ENCODE measurements at regions not wholly inside any gene's neighbourhood (a gene's known extent, or its start where the extent isn't known, plus 50 kb on each side); places are given as distances from the start of the nearest gene placed in this dataset.

DNA sequence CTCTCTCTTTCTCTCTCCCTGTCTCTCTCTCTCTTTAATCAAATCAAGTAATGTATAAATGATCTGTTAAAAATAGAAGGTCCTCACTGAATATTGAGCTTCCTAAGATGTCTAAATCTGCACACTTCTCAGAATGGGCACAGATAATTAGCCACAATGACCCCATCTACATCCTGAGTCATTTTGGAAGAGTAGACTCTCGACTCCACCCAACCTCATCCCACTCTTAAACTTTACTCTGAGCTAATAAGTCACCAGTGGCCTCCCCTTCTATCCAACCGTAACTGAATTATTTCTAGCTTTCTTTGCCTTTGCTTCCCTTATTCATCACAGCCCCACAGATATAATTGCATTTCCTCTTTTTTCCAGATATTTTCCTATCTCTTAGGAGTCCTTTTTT is 326.5 kb upstream of the ZNF717 start:
- Histone ChIP-seq H3K27me3 (ENCODE audit: insufficient read depth, low read length) (no peaks in the 10 kb centered on the region), H3K27ac (ENCODE audit: low read depth, low read length) (no peak overlapping the region)

DNA sequence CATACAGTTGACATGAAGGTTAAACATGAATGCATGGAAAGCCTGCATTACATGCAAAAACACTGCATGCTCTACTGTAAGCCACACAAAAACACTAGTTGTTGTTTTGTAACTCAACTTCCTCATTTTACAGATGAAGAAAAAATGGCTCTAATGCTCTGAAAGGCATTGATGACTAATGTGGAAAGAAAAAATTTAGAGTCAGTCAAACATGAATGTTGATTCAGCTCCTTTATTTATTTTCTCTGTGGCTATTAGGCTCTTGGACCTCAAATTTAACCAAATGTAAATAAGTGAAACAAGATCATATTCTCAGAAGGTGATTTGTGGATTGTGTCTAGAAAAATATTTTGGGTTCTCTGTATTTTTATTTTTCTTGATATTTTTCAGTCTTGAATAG is 336.7 kb upstream of the ZNF717 start:
- Histone ChIP-seq H3K27me3 (ENCODE audit: insufficient read depth, low read length) (no peaks in the 10 kb centered on the region), H3K79me2 (ENCODE audit: control insufficient read depth, insufficient read depth, low read length, unreplicated experiment) (no peaks in the 10 kb centered on the region), H2AFZ (ENCODE audit: low read length, unreplicated experiment) (peak overlapping the region; percentile 19), H3K27ac (ENCODE audit: low read depth, low read length) (peak overlapping the region; percentile 50), H3K4me1 (ENCODE audit: control insufficient read depth, insufficient read depth, low read length, unreplicated experiment) (peaks cover 20% of the 10 kb centered on the region), H3K36me3 (ENCODE audit: insufficient read depth, low read length) (no peaks in the 10 kb centered on the region), H3K4me3 (ENCODE audit: low read depth, low read length) (no peak overlapping the region)

More for the DNA sequence above, 326.5 kb upstream of the ZNF717 start:
- Histone ChIP-seq H3K4me3 (ENCODE audit: low read depth, low read length) (no peak overlapping the region), H3K79me2 (ENCODE audit: control insufficient read depth, insufficient read depth, low read length, unreplicated experiment) (no peaks in the 10 kb centered on the region), H2AFZ (ENCODE audit: low read length, unreplicated experiment) (peak overlapping the region; percentile 31), H3K36me3 (ENCODE audit: insufficient read depth, low read length) (no peaks in the 10 kb centered on the region), H3K4me1 (ENCODE audit: control insufficient read depth, insufficient read depth, low read length, unreplicated experiment) (no peaks in the 10 kb centered on the region)

DNA sequence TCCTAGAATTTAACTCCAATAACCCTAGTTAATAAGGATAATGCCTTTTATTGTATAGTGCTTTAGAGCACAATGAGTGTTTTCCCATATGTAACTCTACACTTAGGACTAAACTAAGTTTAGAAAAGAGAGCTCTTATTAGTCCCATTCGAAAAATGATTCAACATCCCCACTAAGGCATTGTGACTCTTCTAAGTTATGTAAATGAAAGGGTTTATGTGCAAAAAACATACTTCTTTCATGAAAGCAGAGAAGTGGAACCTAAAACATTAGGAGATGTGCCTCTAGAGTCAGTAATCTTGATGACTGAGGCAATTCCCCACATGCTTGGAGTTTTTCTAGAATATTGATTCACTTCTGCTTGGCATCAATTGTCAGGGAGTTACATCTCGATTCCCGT is 344.1 kb upstream of the ZNF717 start:
- peaks cover 46% of the 10 kb centered on the region for H3K4me1 ChIP-seq (ENCODE audit: control insufficient read depth, insufficient read depth, low read length, unreplicated experiment)
- no peaks in the 10 kb centered on the region for H3K79me2 ChIP-seq (ENCODE audit: control insufficient read depth, insufficient read depth, low read length, unreplicated experiment)
- H3K4me3 ChIP-seq (ENCODE audit: low read depth, low read length), result no peak overlapping the region
- H2AFZ ChIP-seq (ENCODE audit: low read length, unreplicated experiment), result no peak overlapping the region
- H3K36me3 ChIP-seq (ENCODE audit: insufficient read depth, low read length), result no peaks in the 10 kb centered on the region
- no peak overlapping the region for H3K27ac ChIP-seq (ENCODE audit: low read depth, low read length)
- H3K27me3 ChIP-seq (ENCODE audit: insufficient read depth, low read length), result no peaks in the 10 kb centered on the region

DNA sequence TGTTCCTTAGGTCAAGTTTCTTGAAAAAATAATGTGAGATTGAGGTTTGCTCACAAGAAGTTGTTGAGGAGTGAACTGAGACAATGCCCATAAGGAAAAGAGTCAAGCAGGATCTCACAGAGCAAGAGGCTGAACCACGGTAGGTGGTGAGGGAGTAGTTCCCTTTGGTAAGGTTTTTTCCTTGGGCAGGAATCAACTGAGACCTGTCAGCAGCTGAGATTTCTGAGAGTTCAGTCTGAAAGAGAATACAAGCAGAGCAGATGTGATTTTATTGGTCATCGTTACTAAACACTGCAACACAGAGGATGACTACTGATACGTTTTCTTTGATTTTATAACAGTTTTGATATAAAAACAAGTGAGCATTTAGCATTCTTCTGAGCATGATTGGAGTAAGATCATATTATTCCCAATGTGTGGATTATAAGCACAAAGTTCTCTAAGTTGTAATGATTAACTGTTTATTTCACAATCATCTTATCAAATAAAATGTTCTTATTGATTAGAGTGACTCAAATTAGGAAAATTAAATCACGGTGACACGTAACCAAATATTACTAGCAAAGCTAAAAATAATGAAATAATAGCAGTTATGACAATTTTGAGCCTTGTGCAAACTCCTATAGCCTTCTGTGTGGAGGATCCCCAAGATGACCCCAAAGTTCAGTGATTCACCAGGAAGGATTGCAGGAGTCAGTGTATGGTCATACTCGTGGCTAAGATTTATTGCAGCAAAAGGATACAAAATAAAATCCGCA is 346.2 kb upstream of the ZNF717 start:
- Histone ChIP-seq H2AFZ (ENCODE audit: low read length, unreplicated experiment) (peak overlapping the region; percentile 19), H3K4me1 (ENCODE audit: control insufficient read depth, insufficient read depth, low read length, unreplicated experiment) (peaks cover 47% of the 10 kb centered on the region), H3K27ac (ENCODE audit: low read depth, low read length) (peak overlapping the region; percentile 73), H3K79me2 (ENCODE audit: control insufficient read depth, insufficient read depth, low read length, unreplicated experiment) (no peaks in the 10 kb centered on the region), H3K4me3 (ENCODE audit: low read depth, low read length) (peak overlapping the region; percentile 40; the same call in 1 of the 2 replicates), H3K27me3 (ENCODE audit: insufficient read depth, low read length) (no peaks in the 10 kb centered on the region), H3K36me3 (ENCODE audit: insufficient read depth, low read length) (no peaks in the 10 kb centered on the region)

DNA sequence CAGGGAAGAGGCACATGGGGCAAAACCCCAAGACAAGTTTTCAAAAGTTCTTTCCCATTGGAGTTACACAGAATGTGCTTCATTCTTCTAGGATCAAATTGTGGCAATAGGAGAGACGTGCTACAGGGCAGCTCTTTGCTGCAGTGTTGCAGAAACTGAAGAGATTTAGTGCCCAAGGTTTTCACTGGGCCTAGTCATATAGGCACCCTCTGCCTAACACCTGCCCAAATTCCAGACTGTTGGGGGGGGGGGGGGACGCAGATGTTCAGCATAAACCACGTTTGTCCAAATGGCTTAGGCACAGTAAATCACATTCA is 346.8 kb upstream of the ZNF717 start:
- Histone ChIP-seq H3K36me3 (ENCODE audit: insufficient read depth, low read length) (no peaks in the 10 kb centered on the region), H3K4me1 (ENCODE audit: control insufficient read depth, insufficient read depth, low read length, unreplicated experiment) (peaks cover 47% of the 10 kb centered on the region), H3K27me3 (ENCODE audit: insufficient read depth, low read length) (no peaks in the 10 kb centered on the region), H2AFZ (ENCODE audit: low read length, unreplicated experiment) (no peak overlapping the region), H3K27ac (ENCODE audit: low read depth, low read length) (peak overlapping the region; percentile 73), H3K4me3 (ENCODE audit: low read depth, low read length) (0 out of 2 replicates have a peak overlapping the region, but pooled peaks have one; percentile 40), H3K79me2 (ENCODE audit: control insufficient read depth, insufficient read depth, low read length, unreplicated experiment) (no peaks in the 10 kb centered on the region)

DNA sequence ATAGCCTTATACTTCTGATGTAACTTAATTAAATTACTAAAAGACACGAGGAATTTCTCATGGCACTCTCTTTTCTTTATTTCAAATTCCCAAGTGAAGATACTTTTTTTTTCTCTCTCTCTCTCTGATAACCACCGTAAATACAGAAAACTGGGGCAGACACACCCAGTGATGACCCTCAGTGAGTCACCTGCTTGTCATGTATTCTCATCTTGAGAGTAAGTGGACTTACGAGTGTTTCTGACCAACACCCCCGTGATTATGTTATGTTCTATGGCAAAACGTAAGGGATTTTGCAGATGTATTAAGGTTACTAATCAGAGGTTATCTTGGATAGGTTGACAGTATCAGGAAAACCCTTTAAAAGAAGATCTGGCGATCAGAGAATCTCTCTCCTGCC is 348.8 kb upstream of the ZNF717 start:
- Histone ChIP-seq H3K79me2 (ENCODE audit: control insufficient read depth, insufficient read depth, low read length, unreplicated experiment) (no peaks in the 10 kb centered on the region), H3K36me3 (ENCODE audit: insufficient read depth, low read length) (no peaks in the 10 kb centered on the region), H3K27me3 (ENCODE audit: insufficient read depth, low read length) (no peaks in the 10 kb centered on the region), H3K27ac (ENCODE audit: low read depth, low read length) (peak overlapping the region; percentile 22; the same call in 1 of the 2 replicates), H2AFZ (ENCODE audit: low read length, unreplicated experiment) (no peak overlapping the region), H3K4me3 (ENCODE audit: low read depth, low read length) (0 out of 2 replicates have a peak overlapping the region, but pooled peaks have one; percentile 8), H3K4me1 (ENCODE audit: control insufficient read depth, insufficient read depth, low read length, unreplicated experiment) (peaks cover 53% of the 10 kb centered on the region)

DNA sequence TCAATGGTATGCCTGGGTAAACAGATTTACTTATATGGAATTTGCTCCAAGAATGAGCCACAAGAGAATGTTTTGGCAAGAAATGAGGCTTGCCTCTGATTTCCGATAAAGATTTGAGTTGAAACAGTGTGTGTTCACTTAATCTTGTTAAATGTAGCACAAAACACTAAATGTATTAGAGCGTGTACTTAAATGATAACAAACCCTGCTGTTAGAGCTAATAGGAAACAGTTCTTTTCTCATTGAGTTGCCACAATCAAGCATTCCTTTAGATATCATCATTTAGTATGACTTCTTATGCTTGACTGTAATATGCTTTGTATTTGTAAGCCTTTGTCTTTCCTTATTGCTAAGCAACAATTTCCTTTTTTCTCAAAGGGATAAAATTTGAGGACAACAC is 353.6 kb upstream of the ZNF717 start:
- no peak overlapping the region for H3K4me3 ChIP-seq (ENCODE audit: low read depth, low read length)

DNA sequence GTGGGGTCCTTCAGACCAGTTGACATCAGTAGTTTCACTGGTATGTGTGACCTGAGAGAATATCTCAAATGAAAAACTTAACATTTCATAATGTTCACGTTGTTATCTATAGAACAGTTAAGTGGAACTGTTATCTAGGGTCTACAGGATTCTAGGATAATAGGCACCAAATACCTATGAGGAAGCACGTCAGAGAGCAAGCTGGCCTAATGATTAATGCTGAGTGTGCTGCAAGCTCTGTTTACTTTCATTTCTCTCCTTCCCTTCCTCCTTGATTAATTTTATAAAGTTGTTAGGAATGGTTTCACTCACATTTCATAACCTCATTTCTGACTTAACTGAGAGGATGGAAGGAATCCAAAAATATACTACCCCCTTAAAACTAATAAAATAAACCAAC is 362.5 kb upstream of the ZNF717 start:
- Histone ChIP-seq H2AFZ (ENCODE audit: low read length, unreplicated experiment) (no peak overlapping the region), H3K36me3 (ENCODE audit: insufficient read depth, low read length) (no peaks in the 10 kb centered on the region; the same call in 1 of the 2 replicates), H3K4me1 (ENCODE audit: control insufficient read depth, insufficient read depth, low read length, unreplicated experiment) (peaks cover 7% of the 10 kb centered on the region), H3K27ac (ENCODE audit: low read depth, low read length) (no peak overlapping the region), H3K79me2 (ENCODE audit: control insufficient read depth, insufficient read depth, low read length, unreplicated experiment) (no peaks in the 10 kb centered on the region), H3K27me3 (ENCODE audit: insufficient read depth, low read length) (no peaks in the 10 kb centered on the region), H3K4me3 (ENCODE audit: low read depth, low read length) (no peak overlapping the region)

More for the DNA sequence above, 353.6 kb upstream of the ZNF717 start:
- Histone ChIP-seq H3K27ac (ENCODE audit: low read depth, low read length) (peak overlapping the region; percentile 57), H3K27me3 (ENCODE audit: insufficient read depth, low read length) (no peaks in the 10 kb centered on the region), H3K4me1 (ENCODE audit: control insufficient read depth, insufficient read depth, low read length, unreplicated experiment) (peaks cover 22% of the 10 kb centered on the region), H2AFZ (ENCODE audit: low read length, unreplicated experiment) (no peak overlapping the region), H3K79me2 (ENCODE audit: control insufficient read depth, insufficient read depth, low read length, unreplicated experiment) (no peaks in the 10 kb centered on the region), H3K36me3 (ENCODE audit: insufficient read depth, low read length) (no peaks in the 10 kb centered on the region)

DNA sequence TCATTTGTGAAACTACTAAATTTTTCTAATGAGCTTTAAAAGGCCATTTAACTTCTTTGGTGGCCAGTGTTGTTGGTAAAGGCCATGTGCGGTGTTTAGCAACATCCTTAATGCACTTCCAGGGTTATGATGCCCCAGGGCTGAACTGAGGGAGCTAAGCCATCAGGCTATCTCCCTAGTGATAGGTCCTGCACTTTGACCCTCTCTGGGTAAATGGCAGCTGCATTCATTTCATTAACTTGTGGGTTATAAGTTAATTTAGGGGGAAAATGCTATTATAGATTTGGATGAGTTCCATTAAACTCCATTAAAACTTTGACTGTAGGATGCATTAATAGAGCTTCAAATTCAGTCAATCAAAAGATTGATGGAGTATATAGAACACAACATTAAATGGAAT is 366.7 kb upstream of the ZNF717 start:
- Histone ChIP-seq H3K27ac (ENCODE audit: low read depth, low read length) (no peak overlapping the region), H3K4me3 (ENCODE audit: low read depth, low read length) (no peak overlapping the region), H3K36me3 (ENCODE audit: insufficient read depth, low read length) (no peaks in the 10 kb centered on the region; the same call in 1 of the 2 replicates), H3K79me2 (ENCODE audit: control insufficient read depth, insufficient read depth, low read length, unreplicated experiment) (no peaks in the 10 kb centered on the region), H3K4me1 (ENCODE audit: control insufficient read depth, insufficient read depth, low read length, unreplicated experiment) (no peaks in the 10 kb centered on the region), H2AFZ (ENCODE audit: low read length, unreplicated experiment) (no peak overlapping the region), H3K27me3 (ENCODE audit: insufficient read depth, low read length) (no peaks in the 10 kb centered on the region)

DNA sequence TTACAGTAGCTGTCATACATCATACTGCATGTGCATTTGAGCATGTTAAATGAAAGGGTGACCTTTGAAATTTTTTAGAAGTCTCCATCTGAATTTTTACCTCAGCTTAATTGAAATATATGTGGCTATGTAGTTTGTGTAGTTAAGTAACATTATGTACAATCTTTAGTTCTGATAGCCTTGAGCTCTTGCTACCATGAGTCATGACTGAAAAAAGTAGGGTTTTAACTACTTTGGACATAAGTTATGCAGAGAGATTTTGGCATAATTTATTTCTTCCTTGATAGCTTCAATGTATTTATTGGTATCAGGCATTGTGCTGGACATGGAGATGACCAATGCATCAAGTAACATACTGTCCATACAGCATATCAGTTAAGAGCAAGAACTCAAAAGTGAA is 376.5 kb upstream of the ZNF717 start:
- Histone ChIP-seq H3K27ac (ENCODE audit: low read depth, low read length) (no peak overlapping the region), H2AFZ (ENCODE audit: low read length, unreplicated experiment) (no peak overlapping the region), H3K4me1 (ENCODE audit: control insufficient read depth, insufficient read depth, low read length, unreplicated experiment) (no peaks in the 10 kb centered on the region), H3K36me3 (ENCODE audit: insufficient read depth, low read length) (no peaks in the 10 kb centered on the region), H3K79me2 (ENCODE audit: control insufficient read depth, insufficient read depth, low read length, unreplicated experiment) (no peaks in the 10 kb centered on the region), H3K27me3 (ENCODE audit: insufficient read depth, low read length) (no peaks in the 10 kb centered on the region), H3K4me3 (ENCODE audit: low read depth, low read length) (no peak overlapping the region)

DNA sequence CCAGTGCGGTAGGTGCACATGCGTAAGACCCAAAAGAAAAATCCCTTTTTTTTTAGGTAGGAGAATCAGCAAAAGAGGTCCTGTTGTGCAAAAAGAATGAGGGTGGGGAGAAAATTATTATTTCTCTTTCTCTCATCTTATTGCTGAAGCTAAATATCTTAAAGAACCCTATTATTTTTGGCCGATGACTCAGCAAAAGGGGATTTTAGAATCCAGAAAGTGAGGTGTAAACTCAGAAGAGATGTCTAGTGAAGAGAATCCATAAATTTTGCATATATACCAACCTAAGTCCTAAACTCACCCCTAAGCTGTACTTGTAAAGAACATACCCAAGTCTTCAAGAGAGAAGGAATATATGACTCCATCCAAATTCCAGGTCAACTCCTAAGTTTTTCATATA is 386.3 kb upstream of the ZNF717 start:
- Histone ChIP-seq H3K27ac (ENCODE audit: low read depth, low read length) (no peak overlapping the region), H3K36me3 (ENCODE audit: insufficient read depth, low read length) (no peaks in the 10 kb centered on the region), H3K79me2 (ENCODE audit: control insufficient read depth, insufficient read depth, low read length, unreplicated experiment) (no peaks in the 10 kb centered on the region), H3K4me1 (ENCODE audit: control insufficient read depth, insufficient read depth, low read length, unreplicated experiment) (no peaks in the 10 kb centered on the region), H3K27me3 (ENCODE audit: insufficient read depth, low read length) (no peaks in the 10 kb centered on the region), H2AFZ (ENCODE audit: low read length, unreplicated experiment) (no peak overlapping the region), H3K4me3 (ENCODE audit: low read depth, low read length) (no peak overlapping the region)

Data from ACC112 (cell line).